ENCODE measurements at regions not wholly inside any gene's neighbourhood (a gene's known extent, or its start where the extent isn't known, plus 50 kb on each side); places are given as distances from the start of the nearest gene placed in this dataset.

- no peak for TF ChIP-seq REST (IDR thresholded peaks at IDR 0.05; ENCODE audit: low read depth)
- peak; percentile 62 for TF ChIP-seq YY1 (IDR thresholded peaks at IDR 0.05; ENCODE audit: extremely low read depth, insufficient replicate concordance, low read depth, low read length)
- TF ChIP-seq SP1 (IDR thresholded peaks at IDR 0.05; ENCODE audit: low read depth) = no peak
- TF ChIP-seq ZBTB33 (IDR thresholded peaks at IDR 0.05; ENCODE audit: extremely low read depth, insufficient replicate concordance, low read length) = no peak
- no peak for TF ChIP-seq JUND (IDR thresholded peaks at IDR 0.05)
- no peak for TF ChIP-seq CEBPB (IDR thresholded peaks at IDR 0.05; ENCODE audit: low read depth)
These were observed 398.4 kb downstream of the CTTN start (continued) for GRCh38 chr11:70796648-70797227.

- ChIA-PET POLR2A (no interaction called here), RAD21 (ENCODE audit: low non-redundant PET in 1 of 2, low total read pairs in 2 of 2, uncharacterized antibody in 2 of 2, unreplicated experiment in 2 of 2) (no interaction called here), CTCF (no interaction called here)
- H4K20me1 ChIP-seq (ENCODE audit: insufficient read depth) = no peaks in the 10 kb centered on the region
- H3K9me2 ChIP-seq (ENCODE audit: insufficient read depth) = no peaks in the 10 kb centered on the region
- H3K9ac ChIP-seq (ENCODE audit: low read length) = no peak overlapping the region
- DNase-seq (ENCODE audit: low read depth, low spot score) (no peak), ATAC-seq (no peak)
- intact Hi-C loops (cut with micrococcal nuclease) = no loop called here
- no TSS peak for BruUV-seq (replicated peaks)
- no peaks in the 10 kb centered on the region for H3K79me2 ChIP-seq (ENCODE audit: insufficient read depth, low read length)
- no peak overlapping the region for H3K4me3 ChIP-seq (replicated peaks in 1 of 2; ENCODE audit: low read depth in 1 of 2, low read length in 2 of 2)
- H3K27ac ChIP-seq (ENCODE audit: low read depth, low read length) = no peak overlapping the region
- H3K4me1 ChIP-seq (ENCODE audit: control insufficient read depth in 1 of 2, insufficient read depth in 2 of 2, low read length in 2 of 2) = no peaks in the 10 kb centered on the region
- no peak overlapping the region for H3K4me2 ChIP-seq (ENCODE audit: low read length)
- H2AFZ ChIP-seq (ENCODE audit: low read depth, low read length, poor library complexity, severe bottlenecking) = no peak overlapping the region
- H3K9me3 ChIP-seq (ENCODE audit: control insufficient read depth in 1 of 2, insufficient read depth in 1 of 2, low read depth in 1 of 2, low read length in 2 of 2) = peaks cover 0 to 8% of the 10 kb centered on the region in 2 experiments; a peak in 3 of 4 replicates
- H3K27me3 ChIP-seq (ENCODE audit: insufficient read depth, low read length) = no peaks in the 10 kb centered on the region
- no peaks in the 10 kb centered on the region for H3K36me3 ChIP-seq (ENCODE audit: control insufficient read depth in 1 of 2, insufficient read depth in 2 of 2, low read length in 2 of 2)
- TF ChIP-seq TCF7L2 (IDR thresholded peaks at IDR 0.05; ENCODE audit: borderline replicate concordance, extremely low read depth, insufficient read depth, insufficient read length) (no peak), ZBTB33 (IDR thresholded peaks at IDR 0.05; ENCODE audit: extremely low read depth, insufficient replicate concordance, low read length) (no peak), ATF3 (IDR thresholded peaks at IDR 0.05) (no peak), REST (IDR thresholded peaks at IDR 0.05; ENCODE audit: low read depth) (no peak), ZNF274 (IDR thresholded peaks at IDR 0.05; ENCODE audit: low read depth, low read length) (no peak), SP1 (IDR thresholded peaks at IDR 0.05; ENCODE audit: low read depth) (no peak), EZH2 (IDR thresholded peaks at IDR 0.05) (no peak), SRF (IDR thresholded peaks at IDR 0.05; ENCODE audit: low read depth) (no peak), ZFX (IDR thresholded peaks at IDR 0.05) (no peak)
These were observed 400.0 kb downstream of the CTTN start for GRCh38 chr11:70798296-70798695.
